Uterus (tissue), 3 donors: ENCODE measurements at regions not wholly inside any gene's neighbourhood (a gene's known extent, or its start where the extent isn't known, plus 50 kb on each side); places are given as distances from the start of the nearest gene placed in this dataset.

Source experiments
- DNase-seq, 2 donors: peaks; one replicate each; pipeline ENCODE4 v3.0.0-alpha.2; 2019 to 2020
- H3K27ac ChIP-seq, 2 donors: fragments of 200-600 bp; sonication (generic); 1 replicate in 1 of 2; 2 replicates in 1 of 2; pipeline ENCODE4 v1.5.1; 2016 to 2018
- H3K27me3 ChIP-seq, 2 donors: fragments of 200-600 bp; sonication (generic); one replicate each; pipeline ENCODE4 v1.5.1; 2018 to 2019; ENCODE audit warnings: control low read depth in 1 of 2
- H3K36me3 ChIP-seq, 2 donors: fragments of 200-600 bp; sonication (generic); one replicate each; pipeline ENCODE4 v1.5.1; 2019; ENCODE audit warnings: control low read depth in 1 of 2
- H3K4me1 ChIP-seq, 2 donors: fragments of 200-600 bp; sonication (generic); one replicate each; pipeline ENCODE4 v1.5.1; 2018 to 2019; ENCODE audit warnings: control low read depth in 1 of 2
- H3K4me3 ChIP-seq, 2 donors: fragments of 200-600 bp; sonication (generic); 1 replicate in 1 of 2; 2 replicates in 1 of 2; pipeline ENCODE4 v1.5.1; 2018 to 2019; ENCODE audit warnings: mild to moderate bottlenecking in 1 of 2
- H3K9me3 ChIP-seq, 2 donors: fragments of 200-600 bp; sonication (generic); one replicate each; pipeline ENCODE4 v1.5.1; 2019; ENCODE audit warnings: control low read depth in 1 of 2
- POLR2A ChIP-seq, 2 donors: fragments of 450-650 bp; IDR thresholded peaks; one replicate each; pipeline ENCODE4 v1.6.1; 2016; ENCODE audit warnings: antibody characterized with exemption in 2 of 2, mild to moderate bottlenecking in 1 of 2, moderate library complexity in 1 of 2
- intact Hi-C: fragments of 100-400 bp; cut with DNase I; formaldehyde crosslinking; loops from one replicate; pipeline ENCODE4 v1.15.1; 2023; ENCODE audit warnings: low total_unique reads
- TF ChIP-seq, protein P1 (sequence below), 4 experiments: fragments of 200-600 bp in 2 of 4; fragments of 450-650 bp in 2 of 4; sonication (generic) in 2 of 4; IDR thresholded peaks; one replicate each; pipeline ENCODE4 v1.5.1; 2016 to 2019; ENCODE audit warnings: antibody characterized with exemption in 4 of 4, mild to moderate bottlenecking in 2 of 4, moderate library complexity in 1 of 4
- donor health status: DM: yes; HTN: yes; CAD: no.

DNA sequence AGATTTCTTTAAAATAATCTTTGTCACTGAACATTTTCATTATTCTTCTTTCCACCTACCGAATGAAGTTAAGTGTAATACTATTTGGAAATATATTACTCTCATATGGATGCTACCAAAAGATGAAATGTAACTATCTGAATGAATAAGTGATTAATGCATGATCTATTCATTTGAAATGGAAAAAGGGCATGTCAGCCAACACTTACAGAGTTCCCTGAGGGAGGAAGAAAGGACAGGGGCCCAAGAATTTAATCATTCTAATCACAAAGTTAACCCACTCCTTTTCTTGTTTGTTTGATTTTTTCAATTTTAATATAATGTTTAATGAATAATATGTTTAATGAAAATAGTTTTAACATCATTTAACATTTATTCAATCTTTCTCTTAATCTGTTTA, 129.4 kb downstream of the ZC3H11B start:
- H3K36me3 ChIP-seq: no peaks in the 10 kb centered on the region
- intact Hi-C loops: no loop called here
- no peaks in the 10 kb centered on the region for H3K27me3 ChIP-seq
- no peak for DNase-seq
- no peaks in the 10 kb centered on the region for H3K4me1 ChIP-seq
- no peak overlapping the region for H3K27ac ChIP-seq
- H3K9me3 ChIP-seq: no peaks in the 10 kb centered on the region
- TF ChIP-seq, protein P1, sequence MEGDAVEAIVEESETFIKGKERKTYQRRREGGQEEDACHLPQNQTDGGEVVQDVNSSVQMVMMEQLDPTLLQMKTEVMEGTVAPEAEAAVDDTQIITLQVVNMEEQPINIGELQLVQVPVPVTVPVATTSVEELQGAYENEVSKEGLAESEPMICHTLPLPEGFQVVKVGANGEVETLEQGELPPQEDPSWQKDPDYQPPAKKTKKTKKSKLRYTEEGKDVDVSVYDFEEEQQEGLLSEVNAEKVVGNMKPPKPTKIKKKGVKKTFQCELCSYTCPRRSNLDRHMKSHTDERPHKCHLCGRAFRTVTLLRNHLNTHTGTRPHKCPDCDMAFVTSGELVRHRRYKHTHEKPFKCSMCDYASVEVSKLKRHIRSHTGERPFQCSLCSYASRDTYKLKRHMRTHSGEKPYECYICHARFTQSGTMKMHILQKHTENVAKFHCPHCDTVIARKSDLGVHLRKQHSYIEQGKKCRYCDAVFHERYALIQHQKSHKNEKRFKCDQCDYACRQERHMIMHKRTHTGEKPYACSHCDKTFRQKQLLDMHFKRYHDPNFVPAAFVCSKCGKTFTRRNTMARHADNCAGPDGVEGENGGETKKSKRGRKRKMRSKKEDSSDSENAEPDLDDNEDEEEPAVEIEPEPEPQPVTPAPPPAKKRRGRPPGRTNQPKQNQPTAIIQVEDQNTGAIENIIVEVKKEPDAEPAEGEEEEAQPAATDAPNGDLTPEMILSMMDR (IDR thresholded peaks at IDR 0.05): no peak
- no peak for TF ChIP-seq POLR2A (IDR thresholded peaks at IDR 0.05)
- H3K4me3 ChIP-seq: no peak overlapping the region

GRCh38 chr1:219480011-219480410, 132.9 kb downstream of the ZC3H11B start:
- no peak for DNase-seq
- intact Hi-C loops: no loop called here
- Histone ChIP-seq H3K4me1 (no peaks in the 10 kb centered on the region), H3K27me3 (no peaks in the 10 kb centered on the region), H3K27ac (no peak overlapping the region), H3K4me3 (no peak overlapping the region), H3K9me3 (no peaks in the 10 kb centered on the region), H3K36me3 (no peaks in the 10 kb centered on the region)
- TF ChIP-seq, protein P1 (IDR thresholded peaks at IDR 0.05): no peak
- no peak for TF ChIP-seq POLR2A (IDR thresholded peaks at IDR 0.05)

DNA sequence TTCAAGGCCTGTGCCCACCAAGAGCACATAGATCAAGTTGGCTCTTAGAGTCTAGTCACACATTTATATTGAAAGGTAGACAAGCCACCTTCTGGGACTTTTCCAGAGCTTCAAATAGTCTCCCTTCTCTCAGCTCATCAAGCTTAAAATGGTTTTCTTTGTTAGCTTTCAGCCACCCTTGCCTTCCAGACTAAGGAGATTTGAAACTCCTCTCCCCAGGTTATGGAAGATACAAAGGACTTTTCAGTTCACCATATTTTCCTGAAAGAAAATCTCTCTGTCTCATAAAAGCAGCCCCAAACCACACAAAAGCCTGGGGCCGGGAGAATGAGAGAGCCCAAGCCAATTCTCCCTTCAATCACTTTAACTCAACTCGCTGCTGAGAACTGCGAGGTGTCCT, 134.1 kb downstream of the ZC3H11B start:
- TF ChIP-seq, protein P1 (IDR thresholded peaks at IDR 0.05): no peak
- TF ChIP-seq POLR2A (IDR thresholded peaks at IDR 0.05): no peak
- no peaks in the 10 kb centered on the region for H3K36me3 ChIP-seq
- intact Hi-C loops: no loop called here

GRCh38 chr1:219477861-219478260, 135.0 kb downstream of the ZC3H11B start:
- Histone ChIP-seq H3K27ac (no peak overlapping the region), H3K4me3 (no peak overlapping the region), H3K27me3 (no peaks in the 10 kb centered on the region)

More for the DNA sequence above, 134.1 kb downstream of the ZC3H11B start:
- DNase-seq: no peak
- no peak overlapping the region for H3K4me3 ChIP-seq
- H3K27ac ChIP-seq: no peak overlapping the region
- no peaks in the 10 kb centered on the region for H3K4me1 ChIP-seq
- no peaks in the 10 kb centered on the region for H3K27me3 ChIP-seq
- no peaks in the 10 kb centered on the region for H3K9me3 ChIP-seq

GRCh38 chr1:219476716-219477115, 136.2 kb downstream of the ZC3H11B start:
- intact Hi-C loops: no loop called here
- no peaks in the 10 kb centered on the region for H3K4me1 ChIP-seq
- DNase-seq: no peak
- H3K27me3 ChIP-seq: no peaks in the 10 kb centered on the region
- no peak overlapping the region for H3K4me3 ChIP-seq
- no peaks in the 10 kb centered on the region for H3K36me3 ChIP-seq
- TF ChIP-seq, protein P1 (IDR thresholded peaks at IDR 0.05): no peak
- TF ChIP-seq POLR2A (IDR thresholded peaks at IDR 0.05): no peak
- H3K27ac ChIP-seq: no peak overlapping the region
- no peaks in the 10 kb centered on the region for H3K9me3 ChIP-seq

More at GRCh38 chr1:219477861-219478260, 135.0 kb downstream of the ZC3H11B start:
- no peak for TF ChIP-seq POLR2A (IDR thresholded peaks at IDR 0.05)
- TF ChIP-seq, protein P1 (IDR thresholded peaks at IDR 0.05): no peak
- intact Hi-C loops: no loop called here
- no peak for DNase-seq
- Histone ChIP-seq H3K9me3 (no peaks in the 10 kb centered on the region), H3K36me3 (no peaks in the 10 kb centered on the region), H3K4me1 (no peaks in the 10 kb centered on the region)
